CD4-positive, CD25-positive, alpha-beta regulatory T cell (primary cell): ENCODE measurements at regions not wholly inside any gene's neighbourhood (a gene's known extent, or its start where the extent isn't known, plus 50 kb on each side); places are given as distances from the start of the nearest gene placed in this dataset.

Experiments
- ATAC-seq, 2 donors: fragments of 150-1000 bp; cut with Tn5 transposase; one replicate each; pipeline ENCODE4 v1.10.0; 2021; ENCODE audit warnings: low read depth in 2 of 2, moderate number of reproducible peaks in 2 of 2, moderate library complexity in 1 of 2
- DNase-seq, 3 donors: peaks; one replicate each; pipeline versions ENCODE4 v3.0.0 to v3.0.0-alpha.2; 2012 to 2022; ENCODE audit warnings: mixed read lengths in 1 of 3
- H3K27ac ChIP-seq: one replicate; pipeline ENCODE4 v1.7.0; 2013; ENCODE audit warnings: mild to moderate bottlenecking, low read length; ENCODE audit not compliant: insufficient read depth, poor library complexity, severe bottlenecking
- H3K27me3 ChIP-seq: one replicate; pipeline ENCODE4 v1.7.0; 2013; ENCODE audit warnings: low read length; ENCODE audit not compliant: control insufficient read depth, insufficient read depth
- H3K36me3 ChIP-seq: one replicate; pipeline ENCODE4 v1.7.0; 2013; ENCODE audit warnings: mild to moderate bottlenecking, low read length, moderate library complexity; ENCODE audit not compliant: control insufficient read depth, insufficient read depth
- H3K4me1 ChIP-seq: 2 replicates; pipeline ENCODE4 v1.7.0; 2013; ENCODE audit warnings: mild to moderate bottlenecking, low read length; ENCODE audit not compliant: insufficient read depth, control insufficient read depth, poor library complexity, severe bottlenecking
- H3K4me3 ChIP-seq: one replicate; pipeline ENCODE4 v1.7.0; 2013; ENCODE audit warnings: low read depth, mild to moderate bottlenecking, low read length, moderate library complexity
- H3K9me3 ChIP-seq, 2 experiments: 1 replicate in 1 of 2; 2 replicates in 1 of 2; pipeline ENCODE4 v1.7.0; 2013; ENCODE audit warnings: low read length in 2 of 2, mild to moderate bottlenecking in 1 of 2, moderate library complexity in 1 of 2; ENCODE audit not compliant: control insufficient read depth in 2 of 2
- H3K27ac Mint-ChIP-seq, 3 donors: one replicate each; pipeline ENCODE4 v1.8.0; 2020 to 2022; ENCODE audit warnings: mild to moderate bottlenecking in 3 of 3, mixed read lengths in 3 of 3, moderate library complexity in 2 of 3
- H3K27me3 Mint-ChIP-seq: one replicate; pipeline ENCODE4 v1.8.0; 2022; ENCODE audit warnings: mild to moderate bottlenecking, mixed read lengths
- H3K36me3 Mint-ChIP-seq: one replicate; pipeline ENCODE4 v1.8.0; 2020; ENCODE audit warnings: mixed read lengths
- H3K4me1 Mint-ChIP-seq, 4 donors: one replicate each; pipeline ENCODE4 v1.8.0; 2020 to 2022; ENCODE audit warnings: mixed read lengths in 4 of 4, mild to moderate bottlenecking in 1 of 4
- H3K4me3 Mint-ChIP-seq, 4 donors: one replicate each; pipeline ENCODE4 v1.8.0; 2020 to 2022; ENCODE audit warnings: mild to moderate bottlenecking in 4 of 4, mixed read lengths in 4 of 4, moderate library complexity in 3 of 4
- H3K9me3 Mint-ChIP-seq, 7 donors: one replicate each; pipeline ENCODE4 v1.8.0; 2020 to 2022; ENCODE audit warnings: mixed read lengths in 7 of 7, mild to moderate bottlenecking in 3 of 7, moderate library complexity in 2 of 7

DNA sequence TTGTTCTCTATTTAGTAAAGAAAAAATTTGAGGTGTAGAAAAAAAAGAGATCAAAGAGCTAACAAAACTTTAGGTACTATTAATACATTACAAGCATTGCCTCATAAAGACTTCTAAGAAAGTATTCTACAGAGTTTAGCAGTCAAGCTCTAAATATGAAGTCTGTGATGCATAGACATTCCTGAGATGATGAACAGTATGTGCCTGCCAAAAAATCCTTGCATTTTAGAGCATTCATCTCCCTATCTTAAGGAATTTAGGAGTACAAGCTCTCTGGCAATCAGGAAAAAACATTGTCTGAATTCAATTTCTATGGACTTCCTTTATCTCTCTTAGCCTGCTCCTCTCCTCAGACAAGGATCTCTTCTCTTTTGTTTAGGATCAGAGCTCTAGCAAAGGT, 202.6 kb upstream of the LRFN5 start:
- Mint-ChIP-seq H3K4me3 (no peak overlapping the region), H3K27ac (no peak overlapping the region), H3K27me3 (no peaks in the 10 kb centered on the region), H3K9me3 (peaks cover 0 to 9% (median 3%) of the 10 kb centered on the region in 7 donors), H3K36me3 (no peaks in the 10 kb centered on the region), H3K4me1 (no peaks in the 10 kb centered on the region)
- Histone ChIP-seq H3K27ac (no peak overlapping the region), H3K4me3 (no peak overlapping the region), H3K27me3 (no peaks in the 10 kb centered on the region), H3K9me3 (no peaks in the 10 kb centered on the region), H3K36me3 (no peaks in the 10 kb centered on the region), H3K4me1 (no peaks in the 10 kb centered on the region)
- no peak for ATAC-seq
- no peak for DNase-seq

- no peaks in the 10 kb centered on the region for H3K27me3 Mint-ChIP-seq
- H3K9me3 ChIP-seq = no peaks in the 10 kb centered on the region
- no peak overlapping the region for H3K4me3 Mint-ChIP-seq
- H3K27me3 ChIP-seq = no peaks in the 10 kb centered on the region
- no peak overlapping the region for H3K27ac ChIP-seq
- H3K4me1 Mint-ChIP-seq = no peaks in the 10 kb centered on the region
- ATAC-seq (no peak), DNase-seq (no peak)
- H3K4me1 ChIP-seq = no peaks in the 10 kb centered on the region
- H3K9me3 Mint-ChIP-seq = peaks cover 0 to 12% (median 5%) of the 10 kb centered on the region in 7 donors
- H3K36me3 ChIP-seq = no peaks in the 10 kb centered on the region
- H3K36me3 Mint-ChIP-seq = no peaks in the 10 kb centered on the region
- H3K4me3 ChIP-seq = no peak overlapping the region
- H3K27ac Mint-ChIP-seq = no peak overlapping the region
Measured at GRCh38 chr14:41403360-41403759, 203.3 kb upstream of the LRFN5 start.

- Mint-ChIP-seq H3K36me3 (no peaks in the 10 kb centered on the region), H3K4me3 (no peak overlapping the region), H3K27ac (no peak overlapping the region), H3K4me1 (no peaks in the 10 kb centered on the region), H3K27me3 (no peaks in the 10 kb centered on the region), H3K9me3 (peaks cover 0 to 10% (median 3%) of the 10 kb centered on the region in 7 donors)
- Histone ChIP-seq H3K27me3 (no peaks in the 10 kb centered on the region), H3K4me1 (no peaks in the 10 kb centered on the region), H3K27ac (no peak overlapping the region), H3K36me3 (no peaks in the 10 kb centered on the region), H3K4me3 (no peak overlapping the region), H3K9me3 (peaks cover 0 to 2% of the 10 kb centered on the region in 2 experiments)
- DNase-seq (no peak), ATAC-seq (no peak)
Measured at GRCh38 chr14:41397926-41398325, 208.8 kb upstream of the LRFN5 start.

DNA sequence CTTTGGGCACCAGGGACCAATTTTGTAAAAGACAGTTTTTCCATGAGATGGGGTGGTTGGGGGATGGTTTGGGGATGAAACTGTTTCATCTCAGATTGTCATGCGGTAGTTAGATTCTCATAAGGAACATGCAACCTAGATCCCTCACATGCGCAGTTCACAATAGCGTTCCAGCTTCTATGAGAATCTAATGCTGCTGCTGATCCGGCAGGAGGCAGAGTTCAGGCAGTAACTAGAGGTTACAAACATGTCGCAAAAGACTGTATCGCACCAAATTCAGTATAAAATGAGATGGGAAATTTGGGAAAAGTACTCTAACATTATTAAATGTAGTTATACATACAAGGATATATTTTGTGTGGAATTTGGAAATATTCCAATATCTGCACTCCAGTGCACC, 213.2 kb upstream of the LRFN5 start:
- no peaks in the 10 kb centered on the region for H3K27me3 ChIP-seq
- H3K4me3 ChIP-seq = no peak overlapping the region
- Mint-ChIP-seq H3K4me1 (no peaks in the 10 kb centered on the region), H3K9me3 (peaks cover 0 to 17% (median 5%) of the 10 kb centered on the region in 7 donors), H3K27me3 (no peaks in the 10 kb centered on the region), H3K36me3 (no peaks in the 10 kb centered on the region), H3K27ac (no peak overlapping the region), H3K4me3 (no peak overlapping the region)
- ATAC-seq (no peak), DNase-seq (no peak)
- no peak overlapping the region for H3K27ac ChIP-seq
- H3K4me1 ChIP-seq = no peaks in the 10 kb centered on the region
- H3K36me3 ChIP-seq = no peaks in the 10 kb centered on the region
- H3K9me3 ChIP-seq = peaks cover 0 to 2% of the 10 kb centered on the region in 2 experiments

- ATAC-seq = no peak
- no peaks in the 10 kb centered on the region for H3K4me1 Mint-ChIP-seq
Measured at GRCh38 chr14:41392226-41392625, 214.4 kb upstream of the LRFN5 start.

GRCh38 chr14:41389355-41389754, 217.3 kb upstream of the LRFN5 start:
- ATAC-seq (no peak), DNase-seq (no peak)
- H3K4me1 Mint-ChIP-seq = no peaks in the 10 kb centered on the region
- H3K27ac Mint-ChIP-seq = no peak overlapping the region
- no peaks in the 10 kb centered on the region for H3K27me3 Mint-ChIP-seq
- H3K36me3 Mint-ChIP-seq = no peaks in the 10 kb centered on the region
- H3K9me3 Mint-ChIP-seq = peaks cover 2 to 14% (median 6%) of the 10 kb centered on the region in 7 donors
- H3K4me3 ChIP-seq = no peak overlapping the region
- H3K9me3 ChIP-seq = peaks cover 0 to 2% of the 10 kb centered on the region in 2 experiments
- H3K4me3 Mint-ChIP-seq = no peak overlapping the region
- H3K4me1 ChIP-seq = no peaks in the 10 kb centered on the region
- no peak overlapping the region for H3K27ac ChIP-seq
- no peaks in the 10 kb centered on the region for H3K36me3 ChIP-seq
- no peaks in the 10 kb centered on the region for H3K27me3 ChIP-seq

More at GRCh38 chr14:41392226-41392625, 214.4 kb upstream of the LRFN5 start:
- Histone ChIP-seq H3K4me1 (no peaks in the 10 kb centered on the region), H3K4me3 (no peak overlapping the region), H3K27me3 (no peaks in the 10 kb centered on the region), H3K27ac (no peak overlapping the region), H3K36me3 (no peaks in the 10 kb centered on the region), H3K9me3 (no peaks in the 10 kb centered on the region)
- no peak for DNase-seq
- H3K36me3 Mint-ChIP-seq = no peaks in the 10 kb centered on the region
- H3K9me3 Mint-ChIP-seq = peaks cover 0 to 14% (median 5%) of the 10 kb centered on the region in 7 donors
- H3K27me3 Mint-ChIP-seq = no peaks in the 10 kb centered on the region
- H3K27ac Mint-ChIP-seq = no peak overlapping the region
- no peak overlapping the region for H3K4me3 Mint-ChIP-seq

DNA sequence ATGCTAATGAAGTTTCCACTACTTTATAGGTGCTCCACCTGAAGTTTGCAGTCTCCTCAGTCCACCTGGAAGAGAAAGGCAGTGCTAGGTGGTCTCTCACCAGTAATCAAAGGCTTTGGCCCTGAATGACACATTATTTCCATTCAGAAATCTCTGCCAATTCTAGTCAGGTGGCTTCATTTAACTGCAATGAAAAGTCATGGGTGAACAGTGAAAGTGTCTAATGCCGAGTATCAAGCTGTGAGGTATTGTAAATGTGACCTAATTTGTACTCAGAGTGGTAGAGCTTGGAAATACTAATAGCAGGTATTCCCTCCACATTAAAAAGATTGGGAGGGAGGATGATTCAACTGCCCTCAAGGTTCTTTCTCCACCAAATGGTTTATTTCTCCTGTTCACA, 220.9 kb upstream of the LRFN5 start:
- no peaks in the 10 kb centered on the region for H3K36me3 ChIP-seq
- H3K27ac ChIP-seq = no peak overlapping the region
- H3K27ac Mint-ChIP-seq = no peak overlapping the region
- no peaks in the 10 kb centered on the region for H3K4me1 ChIP-seq
- no peak for ATAC-seq
- no peaks in the 10 kb centered on the region for H3K36me3 Mint-ChIP-seq
- H3K27me3 Mint-ChIP-seq = no peaks in the 10 kb centered on the region
- no peak overlapping the region for H3K4me3 Mint-ChIP-seq
- no peaks in the 10 kb centered on the region for H3K27me3 ChIP-seq
- peaks cover 0 to 9% (median 8%) of the 10 kb centered on the region in 7 donors for H3K9me3 Mint-ChIP-seq
- no peaks in the 10 kb centered on the region for H3K4me1 Mint-ChIP-seq
- no peak for DNase-seq
- no peak overlapping the region for H3K4me3 ChIP-seq
- H3K9me3 ChIP-seq = peaks cover 0 to 6% of the 10 kb centered on the region in 2 experiments

DNA sequence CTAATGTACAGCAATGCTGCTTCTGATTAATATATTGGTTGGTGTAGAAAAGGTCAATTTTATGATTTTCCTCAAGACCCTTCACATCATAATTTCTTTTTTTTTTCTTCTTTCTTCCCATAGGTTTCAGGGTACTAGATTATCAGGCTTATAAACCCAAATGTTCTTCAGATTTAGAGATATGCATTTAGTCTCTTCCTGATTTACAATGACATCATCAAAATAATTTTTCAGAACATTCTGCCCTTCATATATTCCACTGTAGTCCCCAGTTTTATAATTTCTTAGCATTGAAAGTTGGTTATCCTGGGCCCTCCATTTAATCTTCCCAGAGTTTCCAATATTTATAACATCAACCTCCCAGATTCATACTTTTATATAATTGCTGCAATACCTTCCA, 226.7 kb upstream of the LRFN5 start:
- Mint-ChIP-seq H3K4me1 (no peaks in the 10 kb centered on the region), H3K36me3 (no peaks in the 10 kb centered on the region)

More for the DNA sequence above, 226.7 kb upstream of the LRFN5 start:
- H3K27ac Mint-ChIP-seq = no peak overlapping the region
- peaks cover 0 to 6% of the 10 kb centered on the region in 2 experiments for H3K9me3 ChIP-seq
- H3K4me3 ChIP-seq = no peak overlapping the region
- no peaks in the 10 kb centered on the region for H3K36me3 ChIP-seq
- H3K4me1 ChIP-seq = no peaks in the 10 kb centered on the region
- H3K27me3 ChIP-seq = no peaks in the 10 kb centered on the region
- no peak overlapping the region for H3K27ac ChIP-seq
- DNase-seq (no peak), ATAC-seq (no peak)
- H3K4me3 Mint-ChIP-seq = no peak overlapping the region
- H3K27me3 Mint-ChIP-seq = no peaks in the 10 kb centered on the region
- peaks cover 0 to 12% (median 7%) of the 10 kb centered on the region in 7 donors for H3K9me3 Mint-ChIP-seq
